Right hindlimb (tissue), 1 donor: ENCODE measurements at regions not wholly inside any gene's neighbourhood (a gene's known extent, or its start where the extent isn't known, plus 50 kb on each side); places are given as distances from the start of the nearest gene placed in this dataset.
"Not testable (repeated sequence)": the region's sequence is repeated elsewhere in the genome, so short reads cannot be mapped to it uniquely, and the experiment has no call there.

Experiments used
- DNase-seq: peaks from one replicate; pipeline ENCODE4 v3.0.0-alpha.2; 2018

- DNase-seq, result no peak
These were observed 178.7 kb upstream of the PRSS58 start for GRCh38 chr7:142436601-142437000.

- not testable (repeated sequence) for DNase-seq
These were observed 177.7 kb upstream of the PRSS58 start for GRCh38 chr7:142435606-142436005.

GRCh38 chr7:142434666-142435167, 176.9 kb upstream of the PRSS58 start:
- DNase-seq, result no peak

GRCh38 chr7:142434133-142434532, 176.3 kb upstream of the PRSS58 start:
- not testable (repeated sequence) for DNase-seq

GRCh38 chr7:142432377-142432776, 174.5 kb upstream of the PRSS58 start:
- DNase-seq, result no peak

- no peak for DNase-seq
These were observed 173.6 kb upstream of the PRSS58 start for GRCh38 chr7:142431491-142431890.

- DNase-seq, result no peak
These were observed 170.2 kb upstream of the PRSS58 start for GRCh38 chr7:142428094-142428493.

- no peak for DNase-seq
These were observed 167.4 kb upstream of the PRSS58 start for GRCh38 chr7:142425281-142425680.

- no peak for DNase-seq
These were observed 164.8 kb upstream of the PRSS58 start for GRCh38 chr7:142422621-142423020.

GRCh38 chr7:142420554-142421362, 162.9 kb upstream of the PRSS58 start:
- DNase-seq, result no peak

- no peak for DNase-seq
These were observed 160.5 kb upstream of the PRSS58 start for GRCh38 chr7:142418326-142418725.

- no peak for DNase-seq
These were observed 157.1 kb upstream of the PRSS58 start for GRCh38 chr7:142414915-142415314.

GRCh38 chr7:142414135-142414534, 156.3 kb upstream of the PRSS58 start:
- DNase-seq, result no peak

GRCh38 chr7:142413280-142414000, 155.6 kb upstream of the PRSS58 start:
- no peak for DNase-seq

- no peak for DNase-seq
These were observed 154.8 kb upstream of the PRSS58 start for GRCh38 chr7:142412551-142413193.

GRCh38 chr7:142409471-142409870, 151.6 kb upstream of the PRSS58 start:
- no peak for DNase-seq

GRCh38 chr7:142408794-142409193, 150.9 kb upstream of the PRSS58 start:
- DNase-seq, result no peak

- no peak for DNase-seq
These were observed 150.2 kb upstream of the PRSS58 start for GRCh38 chr7:142407939-142408570.

- DNase-seq, result no peak
These were observed 147.4 kb upstream of the PRSS58 start for GRCh38 chr7:142405122-142405765.

- DNase-seq, result no peak
These were observed 144.1 kb upstream of the PRSS58 start for GRCh38 chr7:142401951-142402350.

- no peak for DNase-seq
These were observed 142.2 kb upstream of the PRSS58 start for GRCh38 chr7:142400042-142400533.
